ENCODE measurements at regions not wholly inside any gene's neighbourhood (a gene's known extent, or its start where the extent isn't known, plus 50 kb on each side); places are given as distances from the start of the nearest gene placed in this dataset.
"Not testable (repeated sequence)": the region's sequence is repeated elsewhere in the genome, so short reads cannot be mapped to it uniquely, and the experiment has no call there.

GRCh38 chr19:23597661-23598060 is 89.4 kb downstream of the ZNF675 start:
- TF ChIP-seq CTCF (IDR thresholded peaks at IDR 0.05; ENCODE audit: insufficient read depth, low read depth, low read length, missing control alignments), result no peak
- DNase-seq (ENCODE audit: low read depth), result no peak
- H3K4me3 ChIP-seq (ENCODE audit: low read length), result no peak overlapping the region

- H3K4me3 ChIP-seq (ENCODE audit: low read length), result no peak overlapping the region
- TF ChIP-seq CTCF (IDR thresholded peaks at IDR 0.05; ENCODE audit: insufficient read depth, low read depth, low read length, missing control alignments), result no peak
- DNase-seq (ENCODE audit: low read depth), result no peak
These were observed 90.1 kb downstream of the ZNF675 start for GRCh38 chr19:23596872-23597271.

- not testable (repeated sequence) for H3K4me3 ChIP-seq (ENCODE audit: low read length); DNase-seq (ENCODE audit: low read depth)
These were observed 92.7 kb downstream of the ZNF675 start for GRCh38 chr19:23594311-23594710.

- TF ChIP-seq CTCF (IDR thresholded peaks at IDR 0.05; ENCODE audit: insufficient read depth, low read depth, low read length, missing control alignments), result no peak
- no peak overlapping the region for H3K4me3 ChIP-seq (ENCODE audit: low read length)
These were observed 99.5 kb downstream of the ZNF675 start for GRCh38 chr19:23587546-23587945.

GRCh38 chr19:23577501-23577900 is 109.5 kb downstream of the ZNF675 start:
- H3K4me3 ChIP-seq (ENCODE audit: low read length), result no peak overlapping the region
- no peak for TF ChIP-seq CTCF (IDR thresholded peaks at IDR 0.05; ENCODE audit: insufficient read depth, low read depth, low read length, missing control alignments)
- DNase-seq (ENCODE audit: low read depth), result no peak

More at GRCh38 chr19:23587546-23587945, 99.5 kb downstream of the ZNF675 start:
- peak; percentile 2 for DNase-seq (ENCODE audit: low read depth)

- DNase-seq (ENCODE audit: low read depth), result no peak
- no peak for TF ChIP-seq CTCF (IDR thresholded peaks at IDR 0.05; ENCODE audit: insufficient read depth, low read depth, low read length, missing control alignments)
- H3K4me3 ChIP-seq (ENCODE audit: low read length), result no peak overlapping the region
These were observed 115.8 kb downstream of the ZNF675 start for GRCh38 chr19:23571175-23571574.

GRCh38 chr19:23568116-23568515 is 118.9 kb downstream of the ZNF675 start:
- H3K4me3 ChIP-seq (ENCODE audit: low read length); DNase-seq (ENCODE audit: low read depth): not testable (repeated sequence)

- H3K4me3 ChIP-seq (ENCODE audit: low read length), result no peak overlapping the region
- no peak for TF ChIP-seq CTCF (IDR thresholded peaks at IDR 0.05; ENCODE audit: insufficient read depth, low read depth, low read length, missing control alignments)
- DNase-seq (ENCODE audit: low read depth), result no peak
These were observed 121.8 kb downstream of the ZNF675 start for GRCh38 chr19:23565256-23565655.
